GM12878 (cell line): ENCODE measurements at regions not wholly inside any gene's neighbourhood (a gene's known extent, or its start where the extent isn't known, plus 50 kb on each side); places are given as distances from the start of the nearest gene placed in this dataset.

Source experiments
- ATAC-seq: fragments of 200-7000 bp; cut with Tn5 transposase; 3 replicates; pipeline ENCODE4 v1.9.1; 2020; ENCODE audit warnings: mild to moderate bottlenecking, moderate library complexity
- BruUV-seq: library from RNA; stranded (reverse); fragments of 400-500 nt; replicated peaks from 2 replicates; lab custom pipeline; 2021; lab: Mats Ljungman, UMichigan
- CTCF ChIA-PET: fragments of 300-600 bp; sonication (Branson Sonifier 250); formaldehyde crosslinking; extraction: SDS; loops from one replicate; lab custom pipeline; 2021; ENCODE audit warnings: inconsistent platforms; lab: Yijun Ruan, JAX
- POLR2A ChIA-PET: fragments of 350-600 bp; formaldehyde crosslinking; extraction: SDS; loops from one replicate; lab custom pipeline; 2021; ENCODE audit warnings: inconsistent platforms; lab: Charles Lee
- RAD21 ChIA-PET: fragments of 300-600 bp; sonication (Branson Sonifier 250); formaldehyde crosslinking; loops from one replicate; lab custom pipeline; 2023; ENCODE audit warnings: antibody characterized with exemption; ENCODE audit not compliant: unreplicated experiment; lab: Charles Lee
- SMC1A ChIA-PET: fragments of 300-600 bp; sonication (Branson Sonifier 250); formaldehyde crosslinking; loops from one replicate; lab custom pipeline; 2023; ENCODE audit not compliant: unreplicated experiment, uncharacterized antibody; lab: Charles Lee
- DNase-seq: peaks from one replicate; pipeline ENCODE4 v3.0.0-alpha.2; 2011; ENCODE audit warnings: low read depth, low spot score
- FAIRE-seq: peaks from 3 replicates; lab custom pipeline; 2011; peaks lifted over from hg19 to GRCh38; lab: Jason Lieb, UNC
- H2AFZ ChIP-seq: 2 replicates; pipeline ENCODE4 v1.6.0; 2011; ENCODE audit warnings: low read depth, low read length, control low read depth; ENCODE audit not compliant: control insufficient read depth
- H3K27ac ChIP-seq: 2 replicates; pipeline ENCODE4 v1.5.1; 2011; ENCODE audit warnings: control low read depth; ENCODE audit not compliant: control insufficient read depth, insufficient read depth
- H3K27me3 ChIP-seq, 2 experiments: replicated peaks in 1 of 2; 2 replicates each; pipeline versions ENCODE4 v1.6.0 to v1.6.1; 2011; ENCODE audit warnings: low read length in 1 of 2; ENCODE audit not compliant: control insufficient read depth in 2 of 2, insufficient read depth in 2 of 2
- H3K36me3 ChIP-seq, 2 experiments: 2 replicates each; pipeline ENCODE4 v1.5.1; 2011; ENCODE audit warnings: low read length in 1 of 2; ENCODE audit not compliant: control insufficient read depth in 2 of 2, insufficient read depth in 2 of 2
- H3K4me1 ChIP-seq: 2 replicates; pipeline ENCODE4 v1.6.1; 2011; ENCODE audit warnings: mild to moderate bottlenecking, low read length, moderate library complexity, mixed read lengths; ENCODE audit not compliant: control insufficient read depth, insufficient read depth
- H3K4me2 ChIP-seq: 2 replicates; pipeline ENCODE4 v1.6.0; 2011; ENCODE audit warnings: control low read depth; ENCODE audit not compliant: control insufficient read depth, insufficient read depth
- H3K4me3 ChIP-seq: fragments of 200-600 bp; sonication (generic); 2 replicates; pipeline ENCODE4 v1.5.1; 2016
- H3K79me2 ChIP-seq: 2 replicates; pipeline ENCODE4 v1.6.0; 2011; ENCODE audit warnings: low read length; ENCODE audit not compliant: control insufficient read depth, insufficient read depth
- H3K9ac ChIP-seq: 2 replicates; pipeline ENCODE4 v1.8.0; 2011; ENCODE audit warnings: low read length, control low read depth, mixed read lengths; ENCODE audit not compliant: control insufficient read depth, insufficient read depth
- H3K9me3 ChIP-seq: replicated peaks from 3 replicates; pipeline ENCODE4 v1.5.1; 2011; ENCODE audit warnings: mild to moderate bottlenecking, low read length; ENCODE audit not compliant: control insufficient read depth, insufficient read depth
- H4K20me1 ChIP-seq: 2 replicates; pipeline ENCODE4 v1.6.0; 2011; ENCODE audit not compliant: control insufficient read depth, insufficient read depth
- BACH1 ChIP-seq: fragments of 450-650 bp; IDR thresholded peaks from 2 replicates; pipeline ENCODE4 v1.6.1; 2017; ENCODE audit warnings: mild to moderate bottlenecking, borderline replicate concordance
- BRCA1 ChIP-seq: IDR thresholded peaks from 2 replicates; pipeline ENCODE4 v1.6.1; 2011; ENCODE audit warnings: low read depth, low read length, improper control_type of control experiment
- CREB1 ChIP-seq: IDR thresholded peaks from 2 replicates; pipeline ENCODE4 v1.6.1; 2012; ENCODE audit warnings: low read depth, mild to moderate bottlenecking, inconsistent platforms
- CREM ChIP-seq: IDR thresholded peaks from 2 replicates; pipeline ENCODE4 v1.6.1; 2014; ENCODE audit warnings: antibody characterized with exemption, low read depth
- FOXM1 ChIP-seq: IDR thresholded peaks from 2 replicates; pipeline ENCODE4 v1.6.1; 2012; ENCODE audit warnings: low read depth, mild to moderate bottlenecking, inconsistent platforms, low read length, moderate library complexity
- GABPA ChIP-seq: IDR thresholded peaks from 2 replicates; pipeline ENCODE4 v1.6.1; 2014; ENCODE audit warnings: antibody characterized with exemption, low read depth, mild to moderate bottlenecking, inconsistent platforms
- IKZF1 ChIP-seq: fragments of 450-650 bp; conservative IDR thresholded peaks from 2 replicates; pipeline ENCODE4 v1.6.1; 2017; ENCODE audit warnings: antibody characterized with exemption, mild to moderate bottlenecking
- JUND ChIP-seq: IDR thresholded peaks from 2 replicates; pipeline ENCODE4 v1.6.1; 2012; ENCODE audit warnings: low read depth, mild to moderate bottlenecking, low read length, improper control_type of control experiment, moderate library complexity
- MTA3 ChIP-seq: IDR thresholded peaks from 2 replicates; pipeline ENCODE4 v1.6.1; 2012; ENCODE audit warnings: low read length, inconsistent platforms, borderline replicate concordance
- NR2C2 ChIP-seq: IDR thresholded peaks from 2 replicates; pipeline ENCODE4 v1.6.1; 2011; ENCODE audit warnings: borderline replicate concordance, low read depth; ENCODE audit not compliant: control insufficient read depth, insufficient read length
- NR2F1 ChIP-seq: fragments of 450-650 bp; conservative IDR thresholded peaks from 2 replicates; pipeline ENCODE4 v1.6.1; 2017; ENCODE audit warnings: mild to moderate bottlenecking
- POLR2A ChIP-seq: IDR thresholded peaks from 2 replicates; pipeline ENCODE4 v1.6.1; 2011; ENCODE audit warnings: low read depth, mild to moderate bottlenecking, low read length
- RELA ChIP-seq: fragments of 450-650 bp; IDR thresholded peaks from 2 replicates; pipeline ENCODE4 v1.8.0; 2014; ENCODE audit warnings: borderline replicate concordance; ENCODE audit not compliant: partially characterized antibody
- SP1 ChIP-seq: IDR thresholded peaks from one replicate; pipeline ENCODE4 v1.6.1; 2011; ENCODE audit warnings: low read depth, low read length
- WGBS: methylation state at CpG from one replicate; pipeline ENCODE4 v1.1.6; 2016; ENCODE audit warnings: low lambda C conversion rate; ENCODE audit not compliant: insufficient replicate concordance, insufficient coverage; ENCODE audit errors: missing lambda C conversion rate; 5-methylcytosine and 5-hydroxymethylcytosine counted together
- in situ Hi-C: fragments of 300-500 bp; cut with MboI; formaldehyde crosslinking; loops from 9 replicates; pipeline ENCODE4 v1.14.3; 2018; ENCODE audit warnings: mixed read lengths
- intact Hi-C: fragments of 100-400 bp; cut with micrococcal nuclease; formaldehyde crosslinking; loops from one replicate; pipeline ENCODE4 v1.14.2; 2022; ENCODE audit not compliant: unreplicated experiment
- TF ChIP-seq, protein P1 (sequence below): IDR thresholded peaks from 2 replicates; pipeline ENCODE4 v1.6.1; 2012; ENCODE audit warnings: low read length, inconsistent platforms
- TF ChIP-seq, protein P2 (sequence below): IDR thresholded peaks from 2 replicates; pipeline ENCODE4 v1.6.1; 2012; ENCODE audit warnings: low read depth, low read length, improper control_type of control experiment

DNA sequence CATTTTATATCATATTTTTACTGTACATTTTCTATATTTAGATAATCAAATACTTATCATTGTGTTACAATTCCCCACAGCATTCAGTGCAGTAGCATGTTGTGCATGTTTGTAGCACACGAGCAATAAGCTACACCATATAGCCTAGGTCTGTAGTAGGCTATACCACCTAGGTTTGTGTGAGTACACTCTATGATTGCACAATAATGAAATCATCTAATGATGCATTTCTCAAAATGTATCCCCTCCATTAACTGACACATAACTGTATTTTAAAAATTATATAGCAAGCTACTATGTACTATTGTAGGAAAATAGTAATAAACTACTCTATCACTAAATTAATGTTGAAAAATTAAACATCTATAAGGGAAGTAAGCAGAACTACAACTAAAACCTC lies 518.4 kb upstream of the PABPC4L start:
- H3K4me1 ChIP-seq, result no peaks in the 10 kb centered on the region
- DNase-seq (no peak), FAIRE-seq (no peak), ATAC-seq (no peak)
- 26% methylated on average over 1 of the region's 1 CpG for WGBS
- POLR2A ChIA-PET, result no interaction called here
- no TSS peak for BruUV-seq
- H3K9ac ChIP-seq, result no peak overlapping the region
- CTCF ChIA-PET, result no interaction called here
- no peaks in the 10 kb centered on the region for H3K27me3 ChIP-seq
- H3K36me3 ChIP-seq, result no peaks in the 10 kb centered on the region
- RAD21 ChIA-PET, result no interaction called here
- H2AFZ ChIP-seq, result no peak overlapping the region
- in situ Hi-C loops, result no loop called here
- no peak overlapping the region for H3K4me3 ChIP-seq
- no peaks in the 10 kb centered on the region for H3K9me3 ChIP-seq
- H3K79me2 ChIP-seq, result no peaks in the 10 kb centered on the region
- no peak overlapping the region for H3K4me2 ChIP-seq
- TF ChIP-seq JUND (no peak), POLR2A (no peak), CREB1 (no peak), RELA (no peak), SP1 (no peak), BRCA1 (no peak), FOXM1 (no peak), BACH1 (no peak), NR2C2 (no peak), MTA3 (no peak), CREM (no peak), GABPA (no peak), NR2F1 (no peak), IKZF1 (no peak)
- TF ChIP-seq, protein P1, sequence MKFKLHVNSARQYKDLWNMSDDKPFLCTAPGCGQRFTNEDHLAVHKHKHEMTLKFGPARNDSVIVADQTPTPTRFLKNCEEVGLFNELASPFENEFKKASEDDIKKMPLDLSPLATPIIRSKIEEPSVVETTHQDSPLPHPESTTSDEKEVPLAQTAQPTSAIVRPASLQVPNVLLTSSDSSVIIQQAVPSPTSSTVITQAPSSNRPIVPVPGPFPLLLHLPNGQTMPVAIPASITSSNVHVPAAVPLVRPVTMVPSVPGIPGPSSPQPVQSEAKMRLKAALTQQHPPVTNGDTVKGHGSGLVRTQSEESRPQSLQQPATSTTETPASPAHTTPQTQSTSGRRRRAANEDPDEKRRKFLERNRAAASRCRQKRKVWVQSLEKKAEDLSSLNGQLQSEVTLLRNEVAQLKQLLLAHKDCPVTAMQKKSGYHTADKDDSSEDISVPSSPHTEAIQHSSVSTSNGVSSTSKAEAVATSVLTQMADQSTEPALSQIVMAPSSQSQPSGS, result no peak
- TF ChIP-seq, protein P2, sequence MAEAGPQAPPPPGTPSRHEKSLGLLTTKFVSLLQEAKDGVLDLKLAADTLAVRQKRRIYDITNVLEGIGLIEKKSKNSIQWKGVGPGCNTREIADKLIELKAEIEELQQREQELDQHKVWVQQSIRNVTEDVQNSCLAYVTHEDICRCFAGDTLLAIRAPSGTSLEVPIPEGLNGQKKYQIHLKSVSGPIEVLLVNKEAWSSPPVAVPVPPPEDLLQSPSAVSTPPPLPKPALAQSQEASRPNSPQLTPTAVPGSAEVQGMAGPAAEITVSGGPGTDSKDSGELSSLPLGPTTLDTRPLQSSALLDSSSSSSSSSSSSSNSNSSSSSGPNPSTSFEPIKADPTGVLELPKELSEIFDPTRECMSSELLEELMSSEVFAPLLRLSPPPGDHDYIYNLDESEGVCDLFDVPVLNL, result no peak
- SMC1A ChIA-PET, result no interaction called here
- H4K20me1 ChIP-seq, result no peaks in the 10 kb centered on the region
- H3K27ac ChIP-seq, result no peak overlapping the region
- intact Hi-C loops, result no loop called here
